CD14-positive monocyte (primary cell): ENCODE measurements at regions not wholly inside any gene's neighbourhood (a gene's known extent, or its start where the extent isn't known, plus 50 kb on each side); places are given as distances from the start of the nearest gene placed in this dataset.

Experiments used
- DNase-seq, 3 donors: peaks; one replicate each; pipeline ENCODE4 v3.0.0-alpha.2; 2011 to 2022
- H2AFZ ChIP-seq: 2 replicates; pipeline ENCODE4 v1.6.0; 2012; ENCODE audit warnings: mild to moderate bottlenecking, low read depth, low read length, inconsistent platforms; ENCODE audit not compliant: insufficient read depth, poor library complexity, severe bottlenecking
- H3K27ac ChIP-seq, 2 donors: 1 replicate in 1 of 2; 2 replicates in 1 of 2; pipeline ENCODE4 v1.5.1; 2012 to 2013; ENCODE audit warnings: low read length in 2 of 2, control low read depth in 1 of 2, inconsistent platforms in 1 of 2, low read depth in 1 of 2, mild to moderate bottlenecking in 1 of 2
- H3K27me3 ChIP-seq, 2 donors: one replicate each; pipeline versions ENCODE4 v1.6.0 to v1.6.1; 2011 to 2013; ENCODE audit warnings: low read length in 2 of 2; ENCODE audit not compliant: control insufficient read depth in 2 of 2, insufficient read depth in 2 of 2
- H3K36me3 ChIP-seq, 2 donors: replicated peaks in 1 of 2; 1 replicate in 1 of 2; 2 replicates in 1 of 2; pipeline versions ENCODE4 v1.5.1 to v1.6.1; 2012 to 2013; ENCODE audit warnings: low read length in 2 of 2, control low read depth in 1 of 2, inconsistent platforms in 1 of 2, mild to moderate bottlenecking in 1 of 2; ENCODE audit not compliant: insufficient read depth in 2 of 2, control insufficient read depth in 1 of 2
- H3K4me1 ChIP-seq, 2 donors: 1 replicate in 1 of 2; 2 replicates in 1 of 2; pipeline versions ENCODE4 v1.5.1 to v1.6.1; 2012 to 2013; ENCODE audit warnings: low read length in 2 of 2, control low read depth in 1 of 2, inconsistent platforms in 1 of 2, mild to moderate bottlenecking in 1 of 2, moderate library complexity in 1 of 2; ENCODE audit not compliant: insufficient read depth in 2 of 2, control insufficient read depth in 1 of 2
- H3K4me2 ChIP-seq: replicated peaks from 2 replicates; pipeline ENCODE3; 2012; ENCODE audit warnings: low read length, moderate library complexity, mild to moderate bottlenecking; ENCODE audit not compliant: poor library complexity, severe bottlenecking; ENCODE audit errors: extremely low read depth
- H3K4me3 ChIP-seq, 3 experiments: fragments of 200-600 bp in 1 of 3; sonication (generic) in 1 of 3; replicated peaks in 1 of 3; 1 replicate in 2 of 3; 2 replicates in 1 of 3; pipeline ENCODE4 v1.5.1; 2011 to 2013; ENCODE audit warnings: low read length in 3 of 3, mild to moderate bottlenecking in 3 of 3, control low read depth in 2 of 3, low read depth in 2 of 3, inconsistent platforms in 1 of 3, moderate library complexity in 1 of 3
- H3K79me2 ChIP-seq: 2 replicates; pipeline ENCODE4 v1.6.0; 2012; ENCODE audit warnings: mild to moderate bottlenecking, control low read depth, inconsistent platforms, low read length, moderate library complexity; ENCODE audit not compliant: insufficient read depth
- H3K9ac ChIP-seq: 2 replicates; pipeline ENCODE4 v1.6.0; 2017; ENCODE audit warnings: low read length, mild to moderate bottlenecking; ENCODE audit not compliant: insufficient read depth, poor library complexity, severe bottlenecking
- H3K9me3 ChIP-seq, 2 donors: replicated peaks in 1 of 2; 1 replicate in 1 of 2; 2 replicates in 1 of 2; pipeline versions ENCODE4 v1.5.1 to v1.6.1; 2012 to 2013; ENCODE audit warnings: low read length in 2 of 2, control low read depth in 1 of 2; ENCODE audit not compliant: control insufficient read depth in 1 of 2, insufficient read depth in 1 of 2
- H4K20me1 ChIP-seq: 2 replicates; pipeline ENCODE4 v1.6.0; 2012; ENCODE audit warnings: mild to moderate bottlenecking, low read length, control low read depth, moderate library complexity; ENCODE audit not compliant: insufficient read depth
- H3K27ac Mint-ChIP-seq, 7 donors: one replicate each; pipeline ENCODE4 v1.8.0; 2020; ENCODE audit warnings: mild to moderate bottlenecking in 7 of 7, mixed read lengths in 7 of 7, moderate library complexity in 6 of 7, inconsistent platforms in 2 of 7
- H3K27me3 Mint-ChIP-seq, 3 donors: one replicate each; pipeline ENCODE4 v1.8.0; 2021 to 2022; ENCODE audit warnings: low read depth in 3 of 3, mild to moderate bottlenecking in 3 of 3, mixed read lengths in 3 of 3, moderate library complexity in 3 of 3, inconsistent platforms in 1 of 3
- H3K36me3 Mint-ChIP-seq, 2 donors: one replicate each; pipeline ENCODE4 v1.8.0; 2020; ENCODE audit warnings: mixed read lengths in 2 of 2, inconsistent platforms in 1 of 2, mild to moderate bottlenecking in 1 of 2
- H3K4me1 Mint-ChIP-seq: one replicate; pipeline ENCODE4 v1.8.0; 2020; ENCODE audit warnings: mild to moderate bottlenecking, mixed read lengths
- H3K4me3 Mint-ChIP-seq, 2 donors: one replicate each; pipeline ENCODE4 v1.8.0; 2020; ENCODE audit warnings: mild to moderate bottlenecking in 2 of 2, mixed read lengths in 2 of 2, moderate library complexity in 1 of 2
- H3K9me3 Mint-ChIP-seq, 7 donors: one replicate each; pipeline ENCODE4 v1.8.0; 2020 to 2022; ENCODE audit warnings: mixed read lengths in 7 of 7, mild to moderate bottlenecking in 6 of 7, moderate library complexity in 6 of 7, inconsistent platforms in 2 of 7
- CTCF ChIP-seq: fragments of 200-600 bp; IDR thresholded peaks from one replicate; pipeline ENCODE4 v1.8.0; 2022; ENCODE audit warnings: antibody characterized with exemption, mild to moderate bottlenecking
- WGBS: methylation state at CpG from one replicate; pipeline ENCODE4 v1.1.5; 2013; ENCODE audit warnings: missing lambda C conversion rate; ENCODE audit not compliant: insufficient coverage; 5-methylcytosine and 5-hydroxymethylcytosine counted together
- intact Hi-C, 2 donors: fragments of 100-400 bp; cut with micrococcal nuclease; formaldehyde crosslinking; loops; one replicate each; pipeline versions ENCODE4 v1.15.0 to v1.15.1; 2023

DNA sequence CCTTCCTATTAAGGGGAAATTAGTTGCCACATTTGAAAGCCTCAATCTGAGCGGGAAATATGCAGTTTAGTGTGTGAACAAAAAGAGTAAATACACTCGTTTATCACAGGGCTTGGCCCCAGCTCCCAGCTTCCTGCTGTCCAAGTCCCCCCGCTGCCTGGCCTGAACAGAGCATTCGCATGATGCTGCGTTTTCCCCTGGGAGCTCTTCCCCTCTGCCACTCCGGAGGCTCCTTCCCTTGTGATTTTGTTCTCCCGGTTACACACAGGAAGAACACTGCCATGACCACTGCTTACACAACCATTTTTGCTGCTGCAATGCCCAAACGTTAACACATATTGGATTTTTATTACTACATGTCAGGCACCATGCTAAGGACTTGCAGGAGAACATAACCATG is 120.7 kb upstream of the ADARB2 start:
- Mint-ChIP-seq H3K27ac (no peak overlapping the region), H3K36me3 (no peaks in the 10 kb centered on the region), H3K9me3 (peaks cover 0 to 2% (median 0%) of the 10 kb centered on the region in 7 donors), H3K4me3 (no peak overlapping the region), H3K27me3 (no peaks in the 10 kb centered on the region), H3K4me1 (no peaks in the 10 kb centered on the region)
- intact Hi-C loops = no loop called here
- Histone ChIP-seq H4K20me1 (no peaks in the 10 kb centered on the region), H3K9ac (no peak overlapping the region), H3K9me3 (peaks cover 0 to 2% of the 10 kb centered on the region in 2 donors), H2AFZ (no peak overlapping the region), H3K79me2 (no peaks in the 10 kb centered on the region), H3K36me3 (no peaks in the 10 kb centered on the region), H3K4me1 (no peaks in the 10 kb centered on the region), H3K4me2 (no peak overlapping the region), H3K27ac (no peak overlapping the region), H3K4me3 (no peak overlapping the region), H3K27me3 (no peaks in the 10 kb centered on the region)
- WGBS = 50% methylated on average over 7 of the region's 8 CpGs
- TF ChIP-seq CTCF = no peak
- DNase-seq = no peak

GRCh38 chr10:1855911-1856310 is 118.6 kb upstream of the ADARB2 start:
- H3K4me3 Mint-ChIP-seq = no peak overlapping the region
- TF ChIP-seq CTCF = no peak
- 89% methylated on average over 5 of the region's 8 CpGs for WGBS
- H3K79me2 ChIP-seq = no peaks in the 10 kb centered on the region
- no peaks in the 10 kb centered on the region for H3K36me3 ChIP-seq
- DNase-seq = no peak
- H3K4me1 ChIP-seq = no peaks in the 10 kb centered on the region
- H3K27me3 ChIP-seq = no peaks in the 10 kb centered on the region
- no peaks in the 10 kb centered on the region for H3K4me1 Mint-ChIP-seq
- intact Hi-C loops = no loop called here
- H3K4me2 ChIP-seq = no peak overlapping the region
- no peaks in the 10 kb centered on the region for H3K36me3 Mint-ChIP-seq
- peaks cover 0 to 13% of the 10 kb centered on the region in 2 donors for H3K9me3 ChIP-seq
- H3K27ac ChIP-seq = no peak overlapping the region
- H3K9ac ChIP-seq = no peak overlapping the region
- H3K4me3 ChIP-seq = no peak overlapping the region
- H3K9me3 Mint-ChIP-seq = peaks cover 0 to 8% (median 2%) of the 10 kb centered on the region in 7 donors
- peaks cover 0 to 2% (median 0%) of the 10 kb centered on the region in 3 donors for H3K27me3 Mint-ChIP-seq
- H2AFZ ChIP-seq = no peak overlapping the region
- no peak overlapping the region for H3K27ac Mint-ChIP-seq
- no peaks in the 10 kb centered on the region for H4K20me1 ChIP-seq
